ENCODE measurements at regions not wholly inside any gene's neighbourhood (a gene's known extent, or its start where the extent isn't known, plus 50 kb on each side); places are given as distances from the start of the nearest gene placed in this dataset.

DNA sequence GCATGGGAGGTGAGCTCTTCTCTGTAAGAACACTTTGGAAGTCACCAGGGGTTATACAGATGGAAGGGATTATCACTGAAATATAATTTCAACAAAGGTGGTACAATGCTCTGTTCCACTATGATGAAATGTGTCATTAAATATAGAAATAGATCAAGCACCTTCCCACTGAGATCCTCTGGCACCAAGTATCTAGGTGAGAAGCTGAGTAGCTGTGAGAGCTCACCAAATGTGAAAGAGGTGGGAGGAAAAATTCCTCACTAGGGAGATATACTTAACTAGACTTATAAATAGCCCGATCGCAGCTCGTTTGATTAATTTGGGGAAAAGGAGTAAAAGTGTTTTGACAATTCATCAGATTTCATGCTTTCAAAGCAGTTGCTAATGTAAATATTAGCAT, 247.6 kb downstream of the SMAD2 start:
- Histone ChIP-seq H3K4me3 (replicated peaks in 1 of 3; ENCODE audit: insufficient read depth in 1 of 3, low read depth in 2 of 3, low read length in 3 of 3) (no peak overlapping the region), H4K20me1 (ENCODE audit: insufficient read depth, low read length) (no peaks in the 10 kb centered on the region), H3K4me1 (ENCODE audit: insufficient read depth, low read length) (no peaks in the 10 kb centered on the region), H3K9me3 (ENCODE audit: low read length) (no peaks in the 10 kb centered on the region), H3K27me3 (ENCODE audit: control insufficient read depth in 1 of 2, insufficient read depth in 2 of 2, low read length in 2 of 2) (no peaks in the 10 kb centered on the region; a peak in 2 of 5 replicates), H3K36me3 (replicated peaks in 1 of 2; ENCODE audit: control insufficient read depth in 1 of 2, insufficient read depth in 2 of 2, low read length in 2 of 2) (no peaks in the 10 kb centered on the region), H3K9ac (ENCODE audit: insufficient read depth, low read depth, low read length) (no peak overlapping the region), H3K79me2 (ENCODE audit: insufficient read depth, low read length) (no peaks in the 10 kb centered on the region), H3K27ac (ENCODE audit: extremely low read length, insufficient read depth, low read length) (no peak overlapping the region), H2AFZ (ENCODE audit: low read length) (no peak overlapping the region), H3K4me2 (ENCODE audit: low read depth, low read length) (no peak overlapping the region)
- ChIA-PET CTCF (ENCODE audit: low intra/inter-chr PET ratio, low total read pairs) (no interaction called here), POLR2A (no interaction called here)
- no peak for TF ChIP-seq ZNF7 (CRISPR knock-in tag; IDR thresholded peaks at IDR 0.05)
- TF ChIP-seq CHD4 (IDR thresholded peaks at IDR 0.05; ENCODE audit: borderline replicate concordance, low read length), result no peak
- TF ChIP-seq CENPBD1 (CRISPR knock-in tag; IDR thresholded peaks at IDR 0.05; ENCODE audit: borderline replicate concordance, low read depth), result no peak
- no peak for TF ChIP-seq NBN (conservative IDR thresholded peaks at IDR 0.05)
- no peak for TF ChIP-seq MAFF (IDR thresholded peaks at IDR 0.05; ENCODE audit: low read depth, low read length)
- TF ChIP-seq ZSCAN21 (CRISPR knock-in tag; IDR thresholded peaks at IDR 0.05; ENCODE audit: borderline replicate concordance), result no peak
- no peak for TF ChIP-seq ZFP36 (IDR thresholded peaks at IDR 0.05; ENCODE audit: borderline replicate concordance, low read depth, low read length, partially characterized antibody)
- TF ChIP-seq TOPORS (CRISPR knock-in tag; IDR thresholded peaks at IDR 0.05), result no peak
- TF ChIP-seq ZMAT5 (CRISPR knock-in tag; IDR thresholded peaks at IDR 0.05; ENCODE audit: borderline replicate concordance, low read depth), result no peak
- TF ChIP-seq ZNF747 (CRISPR knock-in tag; IDR thresholded peaks at IDR 0.05; ENCODE audit: borderline replicate concordance), result no peak
- TF ChIP-seq ZNF280B (CRISPR knock-in tag; IDR thresholded peaks at IDR 0.05; ENCODE audit: borderline replicate concordance), result no peak
- TF ChIP-seq NONO (IDR thresholded peaks at IDR 0.05), result no peak
- TF ChIP-seq NONO (CRISPR knock-in tag; conservative IDR thresholded peaks at IDR 0.05), result no peak
- intact Hi-C loops (cut with micrococcal nuclease; ENCODE audit: unreplicated experiment), result no loop called here
- DNase-seq (ENCODE audit: low spot score) (no peak), FAIRE-seq (no peak), ATAC-seq (no peak)
- in situ Hi-C loops (cut with HindIII; ENCODE audit: extremely low pct_ligation_motif_present, low pct_unique_long_range_greater_than_20kb), result no loop called here
- BruUV-seq (replicated peaks), result no TSS peak
- WGBS (ENCODE audit: low lambda C conversion rate), result 38% methylated on average over 3 of the region's 3 CpGs
